Subcutaneous abdominal adipose tissue (tissue), 5 donors: ENCODE measurements at regions not wholly inside any gene's neighbourhood (a gene's known extent, or its start where the extent isn't known, plus 50 kb on each side); places are given as distances from the start of the nearest gene placed in this dataset.

Experiments
- H3K27ac ChIP-seq: one replicate; pipeline ENCODE4 v1.7.0; 2013; ENCODE audit warnings: low read depth, mild to moderate bottlenecking, inconsistent platforms, low read length, moderate library complexity
- H3K27me3 ChIP-seq, 5 donors: one replicate each; pipeline ENCODE4 v1.7.0; 2013; ENCODE audit warnings: low read length in 5 of 5, inconsistent platforms in 1 of 5; ENCODE audit not compliant: control insufficient read depth in 5 of 5, insufficient read depth in 4 of 5
- H3K36me3 ChIP-seq, 5 donors: one replicate each; pipeline ENCODE4 v1.7.0; 2013; ENCODE audit warnings: low read length in 5 of 5; ENCODE audit not compliant: control insufficient read depth in 5 of 5, insufficient read depth in 5 of 5
- H3K4me1 ChIP-seq, 5 donors: one replicate each; pipeline ENCODE4 v1.7.0; 2013; ENCODE audit warnings: low read length in 5 of 5, mild to moderate bottlenecking in 3 of 5, moderate library complexity in 1 of 5; ENCODE audit not compliant: control insufficient read depth in 5 of 5, insufficient read depth in 5 of 5
- H3K4me3 ChIP-seq, 5 donors: one replicate each; pipeline ENCODE4 v1.7.0; 2013; ENCODE audit warnings: low read length in 5 of 5, low read depth in 1 of 5
- H3K9ac ChIP-seq, 5 donors: one replicate each; pipeline ENCODE4 v1.7.0; 2013; ENCODE audit warnings: low read length in 5 of 5, mild to moderate bottlenecking in 4 of 5, moderate library complexity in 3 of 5
- H3K9me3 ChIP-seq, 5 donors: one replicate each; pipeline ENCODE4 v1.7.0; 2013; ENCODE audit warnings: low read length in 5 of 5; ENCODE audit not compliant: control insufficient read depth in 5 of 5
- donor health status: healthy.
- donor health status: healthy.
- donor health status: healthy.
- donor health status: healthy.
- donor health status: healthy.

DNA sequence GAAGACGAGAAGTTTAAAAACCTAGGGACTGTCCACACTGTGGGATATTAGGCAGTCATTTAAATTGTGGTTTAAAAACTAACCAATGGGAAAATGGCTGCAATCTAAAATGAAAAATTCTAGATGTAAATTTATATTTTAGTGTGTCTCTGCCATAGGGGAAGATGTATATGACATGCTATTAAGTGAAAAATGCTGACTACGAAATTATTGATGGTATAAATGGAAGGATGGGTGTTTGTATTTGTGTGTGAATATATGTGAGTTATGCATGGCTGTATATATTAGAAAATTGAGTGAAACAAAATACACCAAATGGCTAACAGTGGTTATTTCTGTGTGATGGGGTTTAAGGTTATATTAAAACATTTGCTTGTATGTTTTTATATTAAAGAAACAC, 260.7 kb downstream of the AJAP1 start:
- no peak overlapping the region for H3K9ac ChIP-seq
- H3K4me3 ChIP-seq, result no peak overlapping the region
- H3K27me3 ChIP-seq, result peaks cover 0 to 10% (median 4%) of the 10 kb centered on the region in 5 donors
- H3K9me3 ChIP-seq, result peaks cover 0 to 5% (median 0%) of the 10 kb centered on the region in 5 donors
- H3K4me1 ChIP-seq, result no peaks in the 10 kb centered on the region
- no peaks in the 10 kb centered on the region for H3K36me3 ChIP-seq
- H3K27ac ChIP-seq, result no peak overlapping the region

DNA sequence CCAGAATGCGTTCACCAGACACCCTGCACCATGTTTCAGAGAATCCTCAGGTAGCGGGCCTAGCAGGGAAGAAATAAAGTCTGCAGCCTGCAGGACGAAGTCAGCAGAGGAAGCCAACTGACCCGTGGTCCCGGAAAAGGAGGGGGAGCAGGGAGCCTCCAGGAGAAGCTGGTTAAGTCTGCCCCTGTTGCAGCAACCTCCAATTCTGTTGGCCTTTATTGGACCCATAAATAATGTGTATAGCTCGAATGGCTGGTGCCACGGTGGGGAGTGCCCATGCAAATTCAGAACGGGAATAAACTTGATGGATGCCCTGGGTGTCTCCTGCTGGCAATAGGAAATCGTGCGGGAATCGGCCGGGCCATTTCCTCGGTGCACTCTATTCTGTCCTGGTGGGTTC, 254.1 kb downstream of the AJAP1 start:
- H3K4me1 ChIP-seq, result no peaks in the 10 kb centered on the region
- peaks cover 0 to 5% (median 0%) of the 10 kb centered on the region in 5 donors for H3K9me3 ChIP-seq
- H3K9ac ChIP-seq, result no peak overlapping the region
- no peak overlapping the region for H3K4me3 ChIP-seq
- no peak overlapping the region for H3K27ac ChIP-seq
- H3K36me3 ChIP-seq, result no peaks in the 10 kb centered on the region
- H3K27me3 ChIP-seq, result peaks cover 0 to 5% (median 0%) of the 10 kb centered on the region in 5 donors

DNA sequence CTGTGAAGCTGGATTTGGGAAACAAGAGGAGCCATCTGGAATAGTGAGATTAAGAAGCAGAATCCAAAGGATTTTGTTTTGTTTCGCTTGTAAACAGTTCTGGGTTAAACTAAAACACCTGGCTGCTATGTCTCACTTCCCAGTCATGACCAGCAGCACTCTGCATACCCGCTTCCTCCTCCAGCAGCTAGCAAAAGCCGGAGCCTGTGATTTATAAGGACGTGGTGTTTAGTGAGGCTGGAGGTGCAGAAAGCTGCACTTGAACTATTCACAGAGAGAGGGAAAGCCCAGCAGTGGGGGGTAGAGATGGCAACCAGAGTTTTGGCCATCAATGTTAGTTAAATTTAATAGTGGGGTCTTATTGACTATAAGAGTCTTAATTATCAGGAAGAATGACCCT, 240.2 kb downstream of the AJAP1 start:
- no peak overlapping the region for H3K9ac ChIP-seq
- H3K27me3 ChIP-seq, result peaks cover 0 to 6% (median 0%) of the 10 kb centered on the region in 5 donors

DNA sequence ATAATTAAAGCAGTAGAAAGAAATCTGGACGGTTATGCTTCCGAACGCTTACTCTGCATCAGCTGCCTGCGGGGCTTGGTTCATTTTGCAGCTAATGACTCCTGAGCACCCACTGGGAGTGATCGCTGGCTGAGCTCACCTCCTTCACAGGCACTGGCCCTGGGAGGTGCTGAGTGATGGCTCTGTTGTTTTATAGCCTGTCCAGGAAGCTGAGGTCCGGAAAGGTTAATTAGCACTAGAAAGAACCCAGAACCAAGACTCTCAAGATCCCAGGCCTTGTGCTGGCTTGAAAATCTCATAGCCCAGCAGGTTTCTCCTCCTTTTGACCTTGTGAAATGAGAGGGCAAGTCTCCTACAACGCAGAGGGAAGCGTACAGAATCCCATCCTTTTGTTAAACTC, 226.2 kb downstream of the AJAP1 start:
- H3K36me3 ChIP-seq, result no peaks in the 10 kb centered on the region
- no peaks in the 10 kb centered on the region for H3K4me1 ChIP-seq
- no peak overlapping the region for H3K4me3 ChIP-seq
- no peak overlapping the region for H3K27ac ChIP-seq
- peaks cover 0 to 17% (median 5%) of the 10 kb centered on the region in 5 donors for H3K27me3 ChIP-seq
- no peak overlapping the region for H3K9ac ChIP-seq
- peaks cover 0 to 4% (median 0%) of the 10 kb centered on the region in 5 donors for H3K9me3 ChIP-seq

More for the DNA sequence above, 240.2 kb downstream of the AJAP1 start:
- Histone ChIP-seq H3K4me1 (no peaks in the 10 kb centered on the region), H3K36me3 (no peaks in the 10 kb centered on the region), H3K4me3 (no peak overlapping the region), H3K9me3 (peaks cover 0 to 15% (median 4%) of the 10 kb centered on the region in 5 donors), H3K27ac (no peak overlapping the region)

DNA sequence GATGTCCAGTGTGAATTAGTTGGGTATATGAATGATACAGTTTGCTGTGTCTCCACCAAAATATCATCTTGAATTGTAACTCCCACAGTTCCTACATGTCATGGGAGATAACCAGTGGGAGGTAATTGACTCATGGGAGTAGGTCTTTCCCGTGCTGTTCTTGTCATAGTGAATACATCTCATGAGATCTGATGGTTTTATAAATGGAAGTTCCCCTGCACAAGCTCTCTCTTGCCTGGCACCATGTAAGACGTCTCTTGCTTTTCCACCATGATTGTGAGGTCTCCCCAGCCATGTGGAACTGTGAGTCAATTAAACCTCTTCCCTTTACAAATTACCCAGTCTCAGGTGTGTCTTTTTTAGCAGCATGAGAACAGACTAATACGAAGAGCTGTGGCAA, 223.0 kb downstream of the AJAP1 start:
- Histone ChIP-seq H3K4me3 (no peak overlapping the region), H3K36me3 (no peaks in the 10 kb centered on the region), H3K9ac (no peak overlapping the region), H3K27me3 (peaks cover 0 to 14% (median 5%) of the 10 kb centered on the region in 5 donors), H3K9me3 (peaks cover 0 to 2% (median 0%) of the 10 kb centered on the region in 5 donors), H3K4me1 (no peaks in the 10 kb centered on the region), H3K27ac (no peak overlapping the region)

DNA sequence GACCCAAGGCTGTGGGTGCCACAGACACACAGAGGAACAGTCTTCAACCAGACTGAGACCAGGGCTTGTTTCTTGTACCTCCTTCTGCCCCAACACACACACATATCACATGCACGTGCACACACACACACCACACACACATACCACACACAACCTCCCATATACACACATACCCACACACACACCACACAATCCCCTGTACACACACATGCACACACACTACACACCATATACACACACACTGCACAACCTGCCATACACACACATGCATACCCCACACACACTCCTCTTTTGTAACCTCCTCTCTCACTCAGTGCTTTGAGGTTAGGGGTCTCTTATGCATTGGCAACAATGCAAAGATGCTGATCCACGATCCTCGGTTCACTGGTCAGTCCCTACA, 217.0 kb downstream of the AJAP1 start:
- Histone ChIP-seq H3K9me3 (peaks cover 0 to 2% (median 0%) of the 10 kb centered on the region in 5 donors), H3K36me3 (no peaks in the 10 kb centered on the region), H3K9ac (no peak overlapping the region), H3K4me1 (no peaks in the 10 kb centered on the region), H3K27me3 (peaks cover 0 to 10% (median 6%) of the 10 kb centered on the region in 5 donors), H3K27ac (no peak overlapping the region), H3K4me3 (no peak overlapping the region)

DNA sequence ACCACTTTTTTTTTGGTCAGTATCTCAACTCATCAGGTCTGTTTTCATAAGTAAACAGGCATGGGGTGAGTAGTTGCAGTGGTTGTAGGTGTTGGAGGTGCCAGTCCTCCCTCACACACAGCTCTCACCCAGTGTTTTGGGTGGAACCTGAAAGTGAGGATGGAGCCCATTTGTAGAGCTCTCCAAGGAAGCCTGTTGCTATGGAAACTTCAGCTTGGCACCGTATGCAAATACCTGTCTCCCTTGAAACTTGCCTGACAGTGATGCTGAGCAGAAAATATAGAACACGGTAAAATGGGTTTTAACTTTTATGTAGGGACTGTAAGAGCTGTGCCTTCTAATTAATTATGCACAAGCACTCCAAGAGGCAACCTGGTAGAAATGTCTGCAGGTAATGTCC, 214.1 kb downstream of the AJAP1 start:
- H3K9ac ChIP-seq, result no peak overlapping the region
- no peaks in the 10 kb centered on the region for H3K36me3 ChIP-seq
- H3K9me3 ChIP-seq, result no peaks in the 10 kb centered on the region
- no peak overlapping the region for H3K27ac ChIP-seq
- H3K4me3 ChIP-seq, result no peak overlapping the region
- peaks cover 0 to 10% (median 6%) of the 10 kb centered on the region in 5 donors for H3K27me3 ChIP-seq
- no peaks in the 10 kb centered on the region for H3K4me1 ChIP-seq

DNA sequence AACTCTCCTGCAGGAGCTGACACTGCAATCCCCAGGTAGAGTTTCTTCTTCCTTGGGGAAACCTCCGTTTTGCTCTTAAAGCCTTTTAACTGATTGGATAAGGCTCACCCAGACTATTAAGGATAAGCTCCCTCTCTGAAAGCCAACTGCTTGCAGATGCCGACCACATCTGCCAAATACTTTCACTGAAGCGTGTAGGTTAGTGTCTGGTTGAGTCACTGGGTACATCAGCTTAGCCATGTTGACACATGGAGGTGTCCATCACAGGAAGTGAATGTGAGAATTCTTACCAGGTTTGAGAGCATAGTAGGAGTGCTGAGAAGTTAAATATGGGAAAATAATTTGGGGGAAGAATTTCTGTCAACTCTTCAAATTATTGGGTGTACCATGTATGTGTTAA, 202.0 kb downstream of the AJAP1 start:
- H3K27me3 ChIP-seq, result peaks cover 0 to 7% (median 0%) of the 10 kb centered on the region in 5 donors
- H3K4me1 ChIP-seq, result no peaks in the 10 kb centered on the region
- no peak overlapping the region for H3K9ac ChIP-seq
- no peak overlapping the region for H3K4me3 ChIP-seq
- H3K27ac ChIP-seq, result no peak overlapping the region
- peaks cover 0 to 4% (median under 1%) of the 10 kb centered on the region in 5 donors for H3K9me3 ChIP-seq
- no peaks in the 10 kb centered on the region for H3K36me3 ChIP-seq

DNA sequence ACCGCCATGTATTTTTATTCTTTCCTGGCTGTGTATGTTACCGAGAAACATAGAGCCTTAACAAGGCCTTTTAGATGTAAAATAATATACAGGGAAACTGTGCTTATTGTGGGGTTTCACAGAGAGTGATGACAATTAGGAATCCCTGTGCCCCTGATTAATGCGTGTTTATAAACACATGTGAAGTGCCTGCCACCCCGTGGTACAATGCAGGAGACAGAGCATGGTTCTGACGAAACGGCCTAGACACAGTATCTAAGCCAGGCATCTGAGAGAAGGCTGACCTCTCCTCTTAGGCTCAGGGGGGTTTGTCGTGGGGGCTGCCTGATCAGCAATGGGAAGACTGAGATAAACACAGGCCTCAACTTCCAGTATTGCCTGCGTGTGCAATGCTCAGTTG, 200.0 kb downstream of the AJAP1 start:
- peaks cover 4 to 17% (median 13%) of the 10 kb centered on the region in 5 donors for H3K9me3 ChIP-seq
- H3K36me3 ChIP-seq, result no peaks in the 10 kb centered on the region
- H3K4me3 ChIP-seq, result no peak overlapping the region
- peaks cover 0 to 9% (median 0%) of the 10 kb centered on the region in 5 donors for H3K27me3 ChIP-seq
- no peak overlapping the region for H3K27ac ChIP-seq
- H3K9ac ChIP-seq, result no peak overlapping the region
- H3K4me1 ChIP-seq, result no peaks in the 10 kb centered on the region

DNA sequence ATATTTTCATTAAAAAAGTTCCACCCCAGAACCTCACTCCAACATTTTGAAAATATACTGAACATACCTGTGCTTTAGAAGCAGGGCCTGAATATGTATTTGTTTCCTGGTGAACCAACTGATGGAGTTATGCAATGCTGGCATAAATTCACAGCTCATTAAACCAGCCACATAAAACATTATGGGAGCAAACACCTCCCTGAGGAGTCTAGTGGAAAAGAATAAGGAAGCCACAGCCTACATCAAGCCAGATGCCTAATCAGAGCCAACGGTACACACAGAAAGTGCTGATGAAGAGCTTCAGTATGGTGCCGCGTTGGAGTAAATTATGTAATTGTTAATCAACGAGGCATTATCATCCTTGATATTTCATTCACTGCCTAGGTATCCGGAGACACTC, 199.5 kb downstream of the AJAP1 start:
- no peak overlapping the region for H3K27ac ChIP-seq
- H3K36me3 ChIP-seq, result no peaks in the 10 kb centered on the region
- no peak overlapping the region for H3K4me3 ChIP-seq
- no peaks in the 10 kb centered on the region for H3K4me1 ChIP-seq
- H3K27me3 ChIP-seq, result peaks cover 0 to 9% (median 0%) of the 10 kb centered on the region in 5 donors
- peaks cover 4 to 17% (median 13%) of the 10 kb centered on the region in 5 donors for H3K9me3 ChIP-seq
- H3K9ac ChIP-seq, result no peak overlapping the region
